Left renal cortex interstitium (tissue), 4 donors: ENCODE measurements at regions not wholly inside any gene's neighbourhood (a gene's known extent, or its start where the extent isn't known, plus 50 kb on each side); places are given as distances from the start of the nearest gene placed in this dataset.

Experiments used
- DNase-seq, 4 donors: peaks; one replicate each; pipeline ENCODE4 v3.0.0-alpha.2; 2013; ENCODE audit warnings: low read depth in 4 of 4, low spot score in 2 of 4, missing footprints in 1 of 4

DNA sequence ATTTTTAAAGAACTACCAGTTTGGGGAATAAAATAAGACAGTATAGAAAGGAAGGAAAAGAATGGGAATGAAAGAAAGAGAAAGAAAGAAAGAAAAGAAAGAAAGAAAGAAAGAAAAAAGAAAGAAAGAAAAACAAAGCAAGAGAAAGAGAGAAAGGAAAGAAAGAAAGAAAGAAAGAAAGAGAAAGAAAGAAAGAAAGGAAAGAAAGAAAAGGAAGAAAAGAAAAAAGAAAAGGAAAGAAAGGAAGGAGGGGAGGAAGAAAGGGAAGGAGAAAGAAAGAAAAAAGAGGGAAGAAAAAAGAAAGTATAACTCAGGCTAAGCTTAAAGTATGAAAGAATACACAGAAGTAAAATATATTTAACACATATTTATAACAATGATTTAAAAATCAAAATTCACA is 51.0 kb upstream of the FGF10 start:
- no peak for DNase-seq
